SKM-1 (cell line): ENCODE measurements at regions not wholly inside any gene's neighbourhood (a gene's known extent, or its start where the extent isn't known, plus 50 kb on each side); places are given as distances from the start of the nearest gene placed in this dataset.
"Not testable (repeated sequence)": the region's sequence is repeated elsewhere in the genome, so short reads cannot be mapped to it uniquely, and the experiment has no call there.

Experiments used
- DNase-seq: peaks from one replicate; lab custom pipeline; 2025; ENCODE audit not compliant: unreplicated experiment; lab: John Stamatoyannopoulos, UW

DNA sequence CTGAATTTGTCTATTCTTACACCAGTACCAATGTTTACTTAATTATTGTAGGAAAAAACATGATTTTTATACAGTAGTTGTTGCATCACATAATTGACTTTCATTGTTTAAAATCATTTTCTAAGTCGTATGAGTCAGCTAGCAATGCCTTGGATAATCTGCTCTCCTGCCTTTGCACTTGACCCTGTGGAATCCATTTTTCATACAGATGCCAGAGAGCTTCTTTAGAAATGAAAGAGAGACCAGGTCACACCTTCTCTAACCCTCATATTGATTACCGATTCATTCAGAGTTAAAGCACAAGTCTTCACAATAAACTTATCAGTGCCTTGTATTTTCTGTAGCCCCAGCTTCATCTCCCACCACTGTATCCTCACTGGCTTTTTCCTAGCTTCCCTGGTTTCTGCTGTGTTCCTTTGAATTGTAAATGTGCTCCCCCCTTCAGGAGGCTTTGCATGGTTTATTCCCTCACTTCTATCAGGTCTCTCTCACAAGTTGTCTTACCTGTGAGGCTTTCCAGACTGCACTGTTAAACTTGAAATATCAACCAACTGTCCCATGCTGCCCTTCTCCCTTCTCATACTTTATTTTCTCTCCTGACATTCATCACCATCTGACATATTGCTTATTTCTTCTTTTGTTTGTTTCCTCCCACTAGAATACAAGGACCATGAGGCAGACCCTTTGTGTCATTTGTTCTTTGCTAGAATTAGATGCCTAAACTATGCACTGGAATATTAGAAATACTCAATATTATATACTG is 662.0 kb upstream of the GBE1 start:
- DNase-seq = no peak

DNA sequence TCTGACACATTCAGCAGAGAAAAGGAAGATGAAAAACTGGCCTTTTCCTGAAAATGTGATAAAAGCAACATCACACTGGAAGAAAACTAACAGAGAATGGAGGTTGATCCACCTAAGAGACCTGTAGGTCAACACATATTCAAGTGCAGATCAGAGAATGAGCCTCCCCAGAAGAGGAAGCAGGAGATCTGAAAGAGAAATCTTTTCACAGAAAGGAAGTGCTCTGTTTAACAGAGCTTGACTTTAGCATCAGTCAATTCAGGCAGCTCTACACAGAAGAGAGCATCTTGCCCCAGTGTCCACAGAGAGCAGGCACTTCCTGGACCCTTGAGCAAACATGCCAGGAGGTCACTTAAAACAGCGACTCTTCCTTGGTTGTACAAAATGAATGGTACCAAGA is 655.4 kb upstream of the GBE1 start:
- no peak for DNase-seq

DNA sequence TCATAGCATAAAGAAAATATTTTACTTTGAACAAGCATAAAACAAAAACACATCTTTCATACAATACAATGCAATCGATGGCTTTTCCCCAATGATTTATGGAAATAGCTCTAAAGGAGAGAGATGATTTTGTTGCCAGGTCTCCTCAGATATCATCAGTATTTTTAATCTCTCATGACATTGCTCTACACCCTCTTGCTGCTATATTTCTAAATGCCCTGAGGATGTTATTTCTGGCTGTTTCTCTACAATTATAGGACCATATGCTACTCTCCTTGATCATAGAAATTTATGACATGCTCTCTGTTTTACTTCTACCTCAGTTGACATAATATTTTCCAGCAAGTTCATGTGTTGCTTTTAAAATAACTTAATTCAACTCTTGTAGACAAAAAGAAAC is 654.9 kb upstream of the GBE1 start:
- no peak for DNase-seq

DNA sequence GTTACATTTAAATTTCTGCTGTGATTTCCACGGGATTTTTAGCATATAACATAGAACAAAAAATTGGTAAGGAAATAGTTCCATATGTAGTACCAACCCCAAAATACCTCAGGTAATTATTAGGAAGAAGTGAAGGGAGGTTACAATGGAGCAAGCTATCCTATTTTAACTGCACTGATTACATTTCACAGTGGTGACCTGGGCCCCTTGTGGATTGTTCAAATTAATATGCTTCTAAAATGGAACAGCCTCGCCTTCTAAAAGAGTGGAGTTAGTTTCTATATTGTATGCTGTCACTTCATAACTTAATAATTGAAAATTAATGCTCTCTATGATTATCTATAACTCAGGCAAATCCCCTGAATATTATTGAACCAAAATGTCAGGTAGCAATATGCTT is 651.7 kb upstream of the GBE1 start:
- no peak for DNase-seq

DNA sequence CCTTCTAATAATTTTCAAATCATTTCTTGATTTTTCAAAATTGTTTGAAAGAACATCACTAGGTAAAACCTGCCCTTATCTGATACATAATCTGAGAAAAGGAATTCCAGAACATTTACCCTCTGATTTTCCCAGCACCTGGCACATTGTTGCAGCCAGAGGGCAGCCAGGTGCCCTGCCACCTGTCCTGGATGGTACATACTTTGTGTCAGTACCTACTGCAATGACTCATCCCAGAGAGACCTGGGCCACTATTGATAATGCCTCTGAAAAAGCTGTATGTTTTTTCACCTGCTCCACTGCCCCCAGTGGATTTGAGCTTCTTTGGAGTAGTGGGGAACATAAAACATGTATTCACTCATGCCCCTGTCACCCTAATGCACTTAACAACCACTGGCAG is 648.9 kb upstream of the GBE1 start:
- no peak for DNase-seq

DNA sequence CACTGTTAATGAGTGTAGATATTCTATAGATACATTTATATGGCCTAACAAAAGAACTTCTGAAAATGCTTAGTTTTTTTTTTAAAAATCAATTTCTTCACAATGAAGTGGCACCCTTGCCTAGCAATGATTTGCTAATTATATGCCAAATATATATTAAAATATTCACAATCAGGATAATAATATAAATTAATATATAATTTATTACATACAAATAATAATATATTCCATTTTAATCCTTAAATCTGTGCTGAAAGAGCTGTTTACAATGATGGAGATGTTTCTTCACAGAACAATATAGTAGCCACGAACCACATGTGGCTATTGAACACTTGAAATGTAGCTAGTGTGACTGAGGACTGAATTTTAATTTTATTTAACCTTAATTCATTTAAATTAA is 648.4 kb upstream of the GBE1 start:
- no peak for DNase-seq

DNA sequence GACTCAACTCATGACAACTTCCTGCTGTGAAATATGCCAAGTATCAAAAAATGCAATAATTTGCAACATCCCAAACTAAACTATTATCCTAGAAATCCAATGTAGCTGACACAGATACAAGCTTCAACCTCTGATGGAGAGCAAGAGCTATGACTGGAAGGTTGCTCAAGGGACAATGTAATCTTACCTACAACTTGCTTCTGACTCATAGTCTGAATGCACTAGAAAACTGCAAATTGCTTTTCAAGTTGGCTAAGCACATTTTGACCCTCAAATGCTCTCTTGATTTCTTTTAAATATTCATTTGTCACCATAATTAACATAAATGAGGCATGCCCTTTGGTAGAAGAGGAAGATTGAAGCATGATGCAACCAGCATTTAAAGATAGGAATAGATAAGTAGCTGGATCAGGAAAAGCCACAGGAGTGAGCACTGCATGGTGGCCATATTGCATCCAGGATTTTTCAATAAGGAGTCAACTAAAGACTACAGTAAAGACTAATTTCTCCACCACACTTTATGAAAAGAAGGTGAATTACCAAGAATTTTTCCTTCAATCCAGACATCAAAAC is 630.8 kb upstream of the GBE1 start:
- no peak for DNase-seq

DNA sequence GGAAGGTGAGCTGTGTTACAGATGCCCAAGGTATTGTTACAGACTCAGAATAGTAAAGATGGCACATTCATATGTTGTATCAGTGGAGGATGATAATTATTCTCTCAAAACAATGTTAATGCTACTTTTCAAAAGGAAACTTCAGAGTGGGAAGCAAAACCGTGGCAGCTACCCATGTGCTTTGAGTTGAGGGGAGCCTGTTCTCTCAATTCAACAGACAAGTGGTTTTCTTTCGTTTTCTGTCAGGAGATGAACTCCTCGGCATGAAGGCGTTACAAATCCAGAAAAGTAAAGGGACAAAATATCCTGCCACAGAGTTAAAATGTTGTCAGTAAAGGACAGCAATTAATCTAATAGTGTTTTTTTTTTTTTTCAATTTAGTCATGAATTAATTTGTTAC is 629.4 kb upstream of the GBE1 start:
- DNase-seq = no peak

DNA sequence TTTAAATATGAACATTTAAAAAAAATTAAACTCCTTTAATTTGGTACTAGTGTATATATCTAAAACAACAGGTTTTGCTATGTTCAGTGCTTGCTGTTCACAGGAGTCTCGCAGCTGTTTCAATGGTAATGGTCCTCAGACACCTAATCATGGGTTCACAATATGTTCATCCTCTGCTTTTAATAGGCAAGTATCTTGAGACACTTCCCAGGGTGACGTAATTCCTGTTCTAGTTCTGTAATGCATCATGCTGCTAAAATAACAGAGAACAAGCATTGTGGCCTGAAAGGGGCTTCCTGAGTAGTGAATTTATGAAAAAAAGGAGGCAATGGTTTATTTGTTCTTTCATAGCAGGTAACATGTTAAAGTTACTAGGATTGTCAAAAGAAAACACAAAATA is 625.2 kb upstream of the GBE1 start:
- DNase-seq = no peak

DNA sequence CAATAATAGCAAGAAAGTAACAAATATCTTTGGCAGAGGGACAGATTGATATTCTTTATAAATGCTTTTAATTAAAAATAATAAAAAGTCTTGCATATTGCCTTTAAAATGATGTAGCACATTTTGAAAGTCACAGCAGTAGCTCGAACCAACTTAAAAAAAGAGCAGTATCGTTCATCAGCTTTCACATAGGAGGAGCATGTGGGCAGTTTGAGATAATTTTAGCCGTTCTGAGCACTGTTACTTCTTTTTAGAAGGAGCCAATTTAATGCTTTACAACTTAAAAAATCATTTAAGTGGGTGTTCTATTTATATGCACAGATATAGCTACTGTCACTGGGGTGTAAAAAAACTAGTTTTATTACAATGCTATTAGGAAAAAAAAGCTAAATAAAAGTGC is 622.7 kb upstream of the GBE1 start:
- no peak for DNase-seq

DNA sequence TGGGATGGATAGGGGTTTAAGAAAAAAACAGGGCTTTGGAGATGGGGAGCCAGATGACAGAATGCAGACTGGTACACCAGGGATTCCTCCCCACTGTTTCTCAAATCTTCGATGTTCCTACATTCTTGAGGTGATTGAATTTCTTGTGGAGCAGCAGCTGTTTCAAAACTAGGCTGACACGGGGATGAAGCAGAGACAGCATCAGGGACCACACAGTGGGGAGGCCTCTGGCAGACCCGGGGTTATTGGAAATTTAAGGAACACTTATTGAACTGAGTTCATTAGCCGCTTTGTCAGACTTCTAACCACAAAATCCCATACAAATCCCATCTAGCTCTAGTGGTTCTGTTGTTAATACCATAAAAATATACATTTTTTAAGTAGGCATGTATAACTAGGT is 621.4 kb upstream of the GBE1 start:
- DNase-seq = no peak

DNA sequence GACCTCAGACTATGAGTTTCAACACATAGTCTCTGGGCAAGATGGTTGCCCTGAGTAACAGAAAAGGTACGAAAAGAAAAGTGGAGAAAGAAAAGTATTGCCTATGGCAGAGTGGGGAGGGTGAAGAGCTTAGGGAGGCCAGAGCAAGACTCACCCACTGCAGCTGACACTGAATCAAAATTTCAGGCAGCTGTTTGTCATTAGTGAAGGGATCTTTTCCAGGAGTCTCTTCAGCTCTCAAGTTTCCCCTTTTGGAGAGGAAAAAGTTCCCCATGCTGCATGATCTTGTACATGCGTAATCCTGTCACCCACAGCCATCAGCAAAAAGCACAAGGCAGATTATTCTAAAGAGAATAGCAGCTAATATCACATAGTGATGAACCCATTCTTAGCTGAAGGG is 616.9 kb upstream of the GBE1 start:
- no peak for DNase-seq

DNA sequence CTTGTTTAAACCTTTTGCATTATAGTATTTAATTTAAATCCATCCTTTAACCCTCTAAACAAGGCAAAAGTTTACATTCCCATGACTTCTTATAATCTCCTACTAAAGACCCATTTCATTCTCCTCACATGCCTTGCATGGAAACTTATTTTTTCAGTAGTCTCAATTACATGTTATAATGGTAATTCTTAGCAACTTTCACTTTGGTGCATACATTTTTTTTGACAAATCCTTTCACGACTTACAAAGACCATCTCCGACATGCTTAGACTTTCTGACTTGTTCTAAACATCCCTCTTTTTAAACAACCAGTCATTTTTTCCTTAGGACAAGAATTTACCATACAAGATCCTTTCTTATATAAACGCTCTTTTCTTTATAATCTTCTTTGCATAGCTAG is 615.4 kb upstream of the GBE1 start:
- DNase-seq = no peak

DNA sequence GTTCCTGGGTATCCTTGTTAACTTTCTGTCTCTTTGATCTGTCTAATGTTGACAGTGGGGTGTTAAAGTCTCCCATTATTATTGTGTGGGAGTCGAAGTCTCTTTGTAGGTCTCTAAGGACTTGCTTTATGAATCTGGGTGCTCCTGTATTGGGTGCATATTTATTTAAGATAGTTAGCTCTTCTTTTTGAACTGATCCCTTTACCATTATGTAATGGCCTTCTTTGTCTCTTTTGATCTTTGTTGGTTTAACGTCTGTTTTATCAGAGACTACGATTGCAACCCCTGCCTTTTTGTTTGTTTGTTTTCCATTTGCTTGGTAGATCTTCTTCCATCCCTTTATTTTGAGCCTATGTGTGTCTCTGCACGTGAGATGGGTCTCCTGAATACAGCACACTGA is 612.4 kb upstream of the GBE1 start:
- DNase-seq = not testable (repeated sequence)

DNA sequence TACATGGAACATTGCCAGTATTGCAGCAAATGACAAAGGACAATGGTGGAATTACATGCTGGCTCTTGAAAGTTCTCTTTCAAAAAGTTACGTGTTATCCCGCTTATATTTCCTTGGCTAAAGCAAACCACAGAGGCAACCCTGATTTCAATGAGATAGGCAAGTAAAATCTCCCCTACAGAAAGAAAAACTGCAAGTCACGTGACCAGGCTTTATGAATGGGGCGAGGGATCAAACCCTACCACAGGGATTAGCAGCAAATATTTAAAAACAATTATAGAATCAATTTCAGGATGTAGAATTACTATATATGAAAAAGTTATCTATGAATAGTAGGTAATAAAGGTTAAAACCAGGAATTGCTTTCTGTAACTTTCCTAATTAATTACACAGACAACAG is 603.4 kb upstream of the GBE1 start:
- DNase-seq = no peak

DNA sequence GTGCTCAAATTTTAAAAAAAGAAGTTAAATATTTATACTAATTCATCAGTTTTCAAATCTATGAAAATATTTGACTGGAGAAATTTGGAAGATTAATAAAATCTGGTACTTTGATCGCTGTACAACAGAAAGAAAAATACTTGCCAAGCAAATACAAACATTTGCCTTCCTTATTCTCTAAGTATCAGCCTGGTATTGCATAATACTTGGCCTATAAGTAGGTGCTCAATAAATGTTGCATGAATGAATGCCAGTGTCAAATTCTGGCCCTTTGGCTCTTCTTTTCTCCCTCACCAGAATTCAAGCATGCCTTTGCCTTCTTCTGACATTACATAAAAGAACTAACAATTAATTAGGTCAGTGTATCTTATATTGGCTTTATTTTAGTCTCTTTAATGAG is 601.7 kb upstream of the GBE1 start:
- DNase-seq = no peak

DNA sequence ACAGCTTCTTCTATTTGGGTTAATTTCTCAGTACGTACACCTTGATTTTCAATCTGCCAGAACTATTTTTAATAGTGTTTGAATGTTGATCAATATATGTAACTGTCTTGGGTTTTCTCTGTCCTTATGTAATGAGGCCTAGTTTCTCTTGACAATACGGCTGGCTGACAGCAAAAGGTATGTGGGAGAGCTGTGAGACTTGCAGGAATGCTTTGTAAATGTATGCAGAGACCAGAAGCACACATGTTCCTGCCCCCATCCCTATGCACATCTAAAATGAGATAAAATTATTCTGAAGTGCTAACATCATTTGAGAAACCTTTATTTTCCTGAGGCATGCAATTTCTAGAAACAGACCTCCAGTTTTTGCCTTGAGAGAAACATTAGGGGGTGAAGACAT is 593.8 kb upstream of the GBE1 start:
- DNase-seq = no peak

DNA sequence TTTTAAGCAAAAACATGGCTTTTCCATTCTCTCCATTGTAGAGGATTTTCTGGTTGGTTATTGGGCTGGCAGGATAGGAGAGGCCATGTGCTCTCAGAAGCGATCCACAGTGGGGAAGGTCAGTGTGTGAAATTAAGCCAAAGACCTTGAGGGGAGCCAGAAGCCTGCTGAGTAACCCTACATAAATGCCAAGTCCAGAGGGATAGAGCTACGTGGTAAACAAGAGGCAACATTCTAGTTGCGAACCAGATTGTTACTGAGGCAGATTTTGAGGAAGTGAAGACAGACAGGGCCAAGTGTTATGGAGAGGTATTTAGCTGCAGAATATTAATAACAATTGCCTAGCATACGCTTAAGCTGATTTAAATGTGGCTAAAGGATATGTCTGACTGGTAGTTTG is 592.8 kb upstream of the GBE1 start:
- no peak for DNase-seq

DNA sequence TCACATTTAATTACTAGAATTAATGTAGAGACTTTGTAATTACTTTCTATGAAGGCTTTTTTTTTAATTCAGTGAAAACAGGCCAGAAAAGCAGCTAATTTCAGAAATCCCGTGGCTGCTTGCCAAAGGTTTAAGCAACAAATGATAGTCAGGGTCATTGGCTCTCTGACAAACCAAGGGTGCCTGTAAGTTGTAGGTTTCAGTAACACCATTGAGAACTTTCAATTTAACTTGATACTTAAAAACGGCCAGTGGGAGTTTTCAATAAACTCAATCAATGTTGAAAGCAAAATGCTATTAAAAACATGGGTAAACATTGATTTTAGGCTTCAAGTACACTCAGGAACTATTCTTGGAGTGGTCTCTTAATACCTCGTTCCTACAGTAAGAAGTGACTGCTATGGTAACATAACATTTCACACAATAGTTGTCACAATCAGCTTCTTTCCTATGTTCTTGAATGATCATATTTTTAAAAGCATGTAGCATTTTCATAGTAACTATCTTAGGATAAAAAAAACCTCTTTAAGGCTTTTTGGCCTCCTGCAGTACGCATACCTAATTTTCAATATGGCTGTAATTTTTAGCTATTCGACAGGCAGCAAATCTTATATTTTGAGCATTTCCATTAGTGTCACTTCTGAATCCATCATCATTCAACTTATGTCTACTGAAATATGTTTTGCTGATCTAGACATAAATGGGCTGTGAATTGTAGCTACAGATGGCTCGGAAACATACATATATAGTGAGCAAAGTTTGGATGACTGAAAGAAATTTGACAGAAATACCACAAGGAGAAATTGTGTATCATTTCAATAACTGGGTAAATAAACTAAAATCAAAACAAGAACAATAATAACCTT is 592.1 kb upstream of the GBE1 start:
- no peak for DNase-seq

DNA sequence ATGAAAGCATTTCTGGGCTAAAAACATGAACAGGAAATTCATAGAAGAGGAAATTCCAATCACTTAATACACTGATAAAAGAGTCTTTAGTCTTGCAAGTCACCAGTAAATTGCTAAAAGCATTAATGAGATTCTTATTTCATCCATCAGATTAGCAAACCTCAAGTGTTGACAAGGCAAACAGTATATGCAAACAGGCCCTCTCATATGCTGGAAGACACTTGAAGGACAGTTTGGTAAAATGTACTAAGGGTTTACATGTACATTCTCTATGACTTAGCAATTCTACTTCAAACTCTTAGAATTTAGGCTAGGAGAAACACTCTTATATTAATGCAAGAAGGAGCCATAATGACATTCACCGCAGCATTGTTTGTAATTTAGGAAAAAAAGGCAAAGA is 586.1 kb upstream of the GBE1 start:
- no peak for DNase-seq

DNA sequence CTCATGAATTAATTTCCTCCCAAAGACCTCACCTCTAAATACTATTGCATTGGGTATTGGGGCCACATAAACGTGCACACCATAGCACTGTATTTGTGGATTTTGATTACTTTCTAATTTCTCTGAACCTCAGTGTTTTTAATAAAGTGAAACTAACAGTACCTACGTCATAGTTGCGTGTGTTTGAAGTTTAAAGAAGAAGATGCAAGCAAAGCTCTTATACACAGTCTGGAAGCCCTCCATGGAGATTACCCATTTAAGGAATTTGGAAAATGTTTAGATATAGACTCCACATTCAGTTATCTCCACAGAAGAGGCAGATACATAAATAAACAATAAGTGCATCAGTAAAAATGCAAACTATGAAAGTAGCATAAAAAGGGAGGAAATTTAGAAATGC is 581.1 kb upstream of the GBE1 start:
- no peak for DNase-seq

DNA sequence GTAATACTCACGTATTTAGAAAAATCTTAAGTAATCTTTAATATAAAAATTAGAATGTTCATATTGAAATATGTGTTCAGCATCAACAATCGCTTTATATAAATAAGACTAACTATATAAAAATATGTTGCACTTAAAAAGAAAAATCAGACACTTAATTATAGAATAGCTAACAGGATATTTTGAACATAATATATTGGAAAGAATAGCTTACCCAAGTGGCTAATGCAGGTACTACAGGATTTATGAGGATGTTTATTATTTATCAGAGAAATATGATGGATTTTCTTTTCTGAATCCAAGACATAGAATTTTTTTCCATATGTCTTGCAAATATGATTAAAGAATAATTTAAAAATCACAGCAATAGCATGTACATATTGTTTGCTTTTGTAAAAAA is 567.9 kb upstream of the GBE1 start:
- no peak for DNase-seq
